H1 (cell line): ENCODE measurements at regions not wholly inside any gene's neighbourhood (a gene's known extent, or its start where the extent isn't known, plus 50 kb on each side); places are given as distances from the start of the nearest gene placed in this dataset.

Experiments used
- CTCF ChIA-PET: fragments of 300-600 bp; sonication (Branson Sonifier 250); formaldehyde crosslinking; loops from one replicate; lab custom pipeline; 2021; ENCODE audit not compliant: partially characterized antibody; lab: Charles Lee
- POLR2A ChIA-PET: fragments of 300-600 bp; sonication (Branson Sonifier 250); formaldehyde crosslinking; loops from one replicate; lab custom pipeline; 2021; ENCODE audit warnings: inconsistent platforms; ENCODE audit not compliant: partially characterized antibody; lab: Charles Lee
- DNase-seq, 2 experiments: peaks; one replicate each; pipeline versions ENCODE4 v3.0.0 to v3.0.0-alpha.2; 2010 to 2022; ENCODE audit warnings: low spot score in 2 of 2, low read depth in 1 of 2, mixed read lengths in 1 of 2
- FAIRE-seq: peaks from 2 replicates; lab custom pipeline; 2011; peaks lifted over from hg19 to GRCh38; lab: Jason Lieb, UNC
- H2AFZ ChIP-seq: 2 replicates; pipeline ENCODE4 v1.8.1; 2012; ENCODE audit warnings: low read length, inconsistent platforms
- H2AK5ac ChIP-seq: 2 replicates; pipeline ENCODE4 v1.6.1; 2013; ENCODE audit warnings: low read depth, low read length
- H2BK120ac ChIP-seq: replicated peaks from 2 replicates; pipeline ENCODE3; 2013; ENCODE audit warnings: low read depth, low read length, inconsistent platforms
- H2BK12ac ChIP-seq: 2 replicates; pipeline ENCODE4 v1.6.1; 2013; ENCODE audit warnings: low read depth, low read length
- H2BK15ac ChIP-seq: 2 replicates; pipeline ENCODE4 v1.6.1; 2013; ENCODE audit warnings: low read length
- H2BK20ac ChIP-seq: 2 replicates; pipeline ENCODE4 v1.6.1; 2013; ENCODE audit warnings: low read length
- H2BK5ac ChIP-seq: 2 replicates; pipeline ENCODE4 v1.6.1; 2013; ENCODE audit warnings: low read depth, low read length
- H3K14ac ChIP-seq: 2 replicates; pipeline ENCODE4 v1.6.1; 2013; ENCODE audit warnings: inconsistent platforms; ENCODE audit not compliant: insufficient read length
- H3K18ac ChIP-seq: 2 replicates; pipeline ENCODE4 v1.6.1; 2013; ENCODE audit warnings: low read length; ENCODE audit errors: extremely low read depth
- H3K23ac ChIP-seq: 2 replicates; pipeline ENCODE4 v1.6.1; 2013; ENCODE audit warnings: inconsistent platforms; ENCODE audit not compliant: insufficient read length
- H3K23me2 ChIP-seq: 2 replicates; pipeline ENCODE4 v1.6.1; 2013; ENCODE audit warnings: low read depth, low read length
- H3K27ac ChIP-seq: 2 replicates; pipeline ENCODE4 v1.6.1; 2011; ENCODE audit warnings: low read depth, low read length, inconsistent platforms
- H3K27me3 ChIP-seq, 4 experiments: replicated peaks in 1 of 4; 1 replicate in 1 of 4; 2 replicates in 3 of 4; pipeline versions ENCODE4 v1.6.1 to v1.8.1; 2011 to 2013; ENCODE audit warnings: low read length in 3 of 4, mild to moderate bottlenecking in 3 of 4, inconsistent platforms in 2 of 4, mixed read lengths in 2 of 4, moderate library complexity in 1 of 4; ENCODE audit not compliant: control insufficient read depth in 3 of 4, insufficient read depth in 3 of 4; ENCODE audit errors: extremely low read depth in 1 of 4
- H3K36me3 ChIP-seq, 4 experiments: 2 replicates each; pipeline versions ENCODE4 v1.6.1 to v1.8.1; 2011 to 2013; ENCODE audit warnings: mild to moderate bottlenecking in 4 of 4, low read length in 3 of 4, moderate library complexity in 2 of 4, control low read depth in 1 of 4, inconsistent platforms in 1 of 4; ENCODE audit not compliant: insufficient read depth in 4 of 4, control insufficient read depth in 2 of 4
- H3K4ac ChIP-seq: replicated peaks from 2 replicates; pipeline ENCODE3; 2013; ENCODE audit warnings: low read length, low read depth, mixed read lengths, inconsistent platforms; ENCODE audit not compliant: insufficient read length
- H3K4me1 ChIP-seq, 4 experiments: replicated peaks in 1 of 4; 1 replicate in 1 of 4; 2 replicates in 3 of 4; pipeline versions ENCODE4 v1.6.1 to v1.8.1; 2011 to 2013; ENCODE audit warnings: low read length in 3 of 4, inconsistent platforms in 2 of 4, mixed read lengths in 1 of 4; ENCODE audit not compliant: insufficient read depth in 4 of 4, control insufficient read depth in 3 of 4
- H3K4me2 ChIP-seq, 2 experiments: 2 replicates each; pipeline versions ENCODE4 v1.6.1 to v1.8.1; 2011 to 2013; ENCODE audit warnings: low read depth in 2 of 2, low read length in 2 of 2, control low read depth in 1 of 2, inconsistent platforms in 1 of 2, mild to moderate bottlenecking in 1 of 2; ENCODE audit not compliant: insufficient read depth in 1 of 2
- H3K4me3 ChIP-seq, 4 experiments: fragments of 200-600, 300-600 bp in 1 of 4; sonication (generic), shearing (Covaris generic), sonication (Bioruptor Twin) in 1 of 4; 2 replicates each; pipeline versions ENCODE4 v1.5.1 to v1.8.1; 2011 to 2016; ENCODE audit warnings: low read length in 4 of 4, low read depth in 3 of 4, control low read depth in 2 of 4, inconsistent platforms in 2 of 4, mild to moderate bottlenecking in 2 of 4, mixed read lengths in 1 of 4, moderate library complexity in 1 of 4; ENCODE audit not compliant: insufficient read depth in 2 of 4; ENCODE audit errors: extremely low read depth in 1 of 4
- H3K56ac ChIP-seq: replicated peaks from 2 replicates; pipeline ENCODE3; 2013; ENCODE audit warnings: low read depth, mild to moderate bottlenecking, mixed read lengths, low read length, inconsistent platforms; ENCODE audit not compliant: insufficient read length
- H3K79me1 ChIP-seq: 2 replicates; pipeline ENCODE4 v1.6.1; 2013; ENCODE audit warnings: low read depth, low read length, control low read depth
- H3K79me2 ChIP-seq, 2 experiments: 2 replicates each; pipeline versions ENCODE4 v1.6.1 to v1.8.1; 2012 to 2013; ENCODE audit warnings: low read length in 2 of 2, mild to moderate bottlenecking in 2 of 2, inconsistent platforms in 1 of 2; ENCODE audit not compliant: insufficient read depth in 2 of 2, control insufficient read depth in 1 of 2
- H3K9ac ChIP-seq, 4 experiments: replicated peaks in 1 of 4; 1 replicate in 1 of 4; 2 replicates in 3 of 4; pipeline versions ENCODE4 v1.6.1 to v1.8.1; 2011 to 2013; ENCODE audit warnings: low read depth in 3 of 4, low read length in 3 of 4, control low read depth in 2 of 4, mild to moderate bottlenecking in 2 of 4, moderate library complexity in 2 of 4, inconsistent platforms in 1 of 4; ENCODE audit errors: extremely low read depth in 1 of 4
- H3K9me3 ChIP-seq, 2 experiments: 2 replicates each; pipeline versions ENCODE4 v1.6.1 to v1.8.1; 2012 to 2013; ENCODE audit warnings: mild to moderate bottlenecking in 2 of 2, moderate library complexity in 2 of 2, control low read depth in 1 of 2, inconsistent platforms in 1 of 2, low read depth in 1 of 2, low read length in 1 of 2, mixed read lengths in 1 of 2; ENCODE audit not compliant: insufficient read depth in 2 of 2
- H4K20me1 ChIP-seq, 2 experiments: replicated peaks in 1 of 2; 2 replicates each; pipeline versions ENCODE3 to v1.8.1; 2011 to 2013; ENCODE audit warnings: inconsistent platforms in 2 of 2, low read length in 2 of 2, mild to moderate bottlenecking in 1 of 2; ENCODE audit not compliant: insufficient read depth in 2 of 2, control insufficient read depth in 1 of 2
- H4K5ac ChIP-seq: 2 replicates; pipeline ENCODE4 v1.6.1; 2013; ENCODE audit warnings: low read length, low read depth, mixed read lengths, inconsistent platforms; ENCODE audit not compliant: insufficient read length
- H4K8ac ChIP-seq: 2 replicates; pipeline ENCODE4 v1.8.0; 2013; ENCODE audit warnings: mild to moderate bottlenecking, moderate library complexity, low read length, inconsistent platforms; ENCODE audit not compliant: insufficient read depth; ENCODE audit errors: extremely low read depth
- H4K91ac ChIP-seq: replicated peaks from 2 replicates; pipeline ENCODE3; 2013; ENCODE audit warnings: low read length, mixed read lengths, inconsistent platforms; ENCODE audit not compliant: insufficient read length
- ASH2L ChIP-seq: fragments of 200-600, 300-600 bp; sonication (generic); IDR thresholded peaks from one replicate; pipeline ENCODE4 v1.7.1; 2017; ENCODE audit warnings: low read length
- BACH1 ChIP-seq: IDR thresholded peaks from 2 replicates; pipeline ENCODE4 v1.6.1; 2012; ENCODE audit warnings: low read length, improper control_type of control experiment
- E2F6 ChIP-seq: IDR thresholded peaks from 2 replicates; pipeline ENCODE4 v1.6.1; 2012; ENCODE audit warnings: inconsistent platforms
- HDAC2 ChIP-seq, 2 experiments: fragments of 300-600 bp in 1 of 2; sonication (generic) in 1 of 2; IDR thresholded peaks; 2 replicates each; pipeline ENCODE4 v1.6.1; 2011 to 2012; ENCODE audit warnings: low read depth in 2 of 2, low read length in 2 of 2, mild to moderate bottlenecking in 2 of 2, moderate library complexity in 2 of 2, borderline replicate concordance in 1 of 2, inconsistent platforms in 1 of 2
- KDM1A ChIP-seq: fragments of 200-600, 300-600 bp; sonication (generic); IDR thresholded peaks from 2 replicates; pipeline ENCODE4 v1.7.1; 2016; ENCODE audit warnings: mild to moderate bottlenecking, low read length, borderline replicate concordance
- RXRA ChIP-seq: IDR thresholded peaks from 2 replicates; pipeline ENCODE4 v1.6.1; 2011; ENCODE audit warnings: low read depth, mild to moderate bottlenecking, low read length, moderate library complexity; ENCODE audit not compliant: insufficient read depth
- SAP30 ChIP-seq: fragments of 300-600 bp; sonication (generic); IDR thresholded peaks from 2 replicates; pipeline ENCODE4 v1.7.1; 2012; ENCODE audit warnings: low read length, moderate library complexity, mild to moderate bottlenecking, inconsistent platforms; ENCODE audit not compliant: insufficient read depth, insufficient replicate concordance
- SIN3A ChIP-seq, 2 experiments: IDR thresholded peaks in 1 of 2; conservative IDR thresholded peaks in 1 of 2; 2 replicates each; pipeline ENCODE4 v1.6.1; 2011 to 2012; ENCODE audit warnings: low read length in 2 of 2, improper control_type of control experiment in 1 of 2, low read depth in 1 of 2, mild to moderate bottlenecking in 1 of 2
- SP2 ChIP-seq: IDR thresholded peaks from 2 replicates; pipeline ENCODE4 v1.6.1; 2012; ENCODE audit warnings: mild to moderate bottlenecking, low read length, inconsistent platforms
- TEAD4 ChIP-seq: IDR thresholded peaks from 2 replicates; pipeline ENCODE4 v1.6.1; 2012; ENCODE audit warnings: low read depth, low read length, inconsistent platforms, mixed read lengths
- WGBS, 2 experiments: shearing (Covaris generic) in 1 of 2; methylation state at CpG; one replicate each; pipeline versions ENCODE4 v1.1.6 to v1.1.7; 2013 to 2015; ENCODE audit warnings: low lambda C conversion rate in 2 of 2, mixed read lengths in 2 of 2, inconsistent platforms in 1 of 2, low coverage in 1 of 2, missing lambda C conversion rate in 1 of 2; ENCODE audit not compliant: insufficient replicate concordance in 2 of 2, insufficient coverage in 1 of 2, insufficient read length in 1 of 2; ENCODE audit errors: extremely low coverage in 1 of 2, missing lambda C conversion rate in 1 of 2; 5-methylcytosine and 5-hydroxymethylcytosine counted together
- TF ChIP-seq, protein P1 (sequence below): IDR thresholded peaks from 2 replicates; pipeline ENCODE4 v1.6.1; 2012; ENCODE audit warnings: inconsistent platforms

GRCh38 chr5:51651889-51652288 lies 268.6 kb downstream of the ISL1 start:
- H2AFZ ChIP-seq = no peak overlapping the region
- H4K91ac ChIP-seq = no peak overlapping the region
- 92% methylated on average over 2 of the region's 2 CpGs; no CpG with 5 or more reads in 1 of the 2 experiments for WGBS, 2 experiments
- H2BK20ac ChIP-seq = no peak overlapping the region
- H2BK12ac ChIP-seq = no peak overlapping the region
- H3K4me2 ChIP-seq = no peak overlapping the region
- TF ChIP-seq HDAC2 (IDR thresholded peaks at IDR 0.05; ENCODE audit: borderline replicate concordance in 1 of 2, low read depth in 2 of 2, low read length in 2 of 2) = no peak
- TF ChIP-seq, protein P1, sequence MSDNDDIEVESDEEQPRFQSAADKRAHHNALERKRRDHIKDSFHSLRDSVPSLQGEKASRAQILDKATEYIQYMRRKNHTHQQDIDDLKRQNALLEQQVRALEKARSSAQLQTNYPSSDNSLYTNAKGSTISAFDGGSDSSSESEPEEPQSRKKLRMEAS = no peak
- no peak for TF ChIP-seq ASH2L
- TF ChIP-seq RXRA = no peak
- no peak for TF ChIP-seq KDM1A
- no peak for TF ChIP-seq SP2
- no peak for TF ChIP-seq SIN3A (conservative IDR thresholded peaks at IDR 0.05 in 1 of 2, IDR thresholded peaks at IDR 0.05 in 1 of 2; ENCODE audit: low read depth in 1 of 2, low read length in 2 of 2)
- no peak for TF ChIP-seq BACH1
- no peak for TF ChIP-seq TEAD4
- no peak for TF ChIP-seq E2F6
- no peak for TF ChIP-seq SAP30
- CTCF ChIA-PET = no interaction called here
- H4K8ac ChIP-seq = no peak overlapping the region
- POLR2A ChIA-PET = no interaction called here
- no peak overlapping the region for H4K5ac ChIP-seq
- FAIRE-seq = no peak
- H3K79me2 ChIP-seq = no peaks in the 10 kb centered on the region
- H3K4me3 ChIP-seq = no peak overlapping the region
- H3K9me3 ChIP-seq = no peaks in the 10 kb centered on the region
- H3K4me1 ChIP-seq = peaks cover 0 to 3% (median 0%) of the 10 kb centered on the region in 4 experiments; a peak in 1 of 7 replicates
- no peak overlapping the region for H3K18ac ChIP-seq
- no peak overlapping the region for H2BK120ac ChIP-seq
- no peak overlapping the region for H2BK5ac ChIP-seq
- H3K9ac ChIP-seq = no peak overlapping the region
- no peak overlapping the region for H3K4ac ChIP-seq
- no peak for DNase-seq
- no peak overlapping the region for H3K56ac ChIP-seq
- H3K79me1 ChIP-seq = no peaks in the 10 kb centered on the region
- no peak overlapping the region for H3K27ac ChIP-seq
- no peak overlapping the region for H3K23ac ChIP-seq
- H4K20me1 ChIP-seq = no peaks in the 10 kb centered on the region
- no peaks in the 10 kb centered on the region; the same call in 1 of the 2 replicates for H3K23me2 ChIP-seq
- no peaks in the 10 kb centered on the region for H3K36me3 ChIP-seq
- H3K27me3 ChIP-seq = no peaks in the 10 kb centered on the region
- no peak overlapping the region for H2AK5ac ChIP-seq
- H3K14ac ChIP-seq = no peak overlapping the region
- H2BK15ac ChIP-seq = no peak overlapping the region
